ENCODE measurements at regions not wholly inside any gene's neighbourhood (a gene's known extent, or its start where the extent isn't known, plus 50 kb on each side); places are given as distances from the start of the nearest gene placed in this dataset.

DNA sequence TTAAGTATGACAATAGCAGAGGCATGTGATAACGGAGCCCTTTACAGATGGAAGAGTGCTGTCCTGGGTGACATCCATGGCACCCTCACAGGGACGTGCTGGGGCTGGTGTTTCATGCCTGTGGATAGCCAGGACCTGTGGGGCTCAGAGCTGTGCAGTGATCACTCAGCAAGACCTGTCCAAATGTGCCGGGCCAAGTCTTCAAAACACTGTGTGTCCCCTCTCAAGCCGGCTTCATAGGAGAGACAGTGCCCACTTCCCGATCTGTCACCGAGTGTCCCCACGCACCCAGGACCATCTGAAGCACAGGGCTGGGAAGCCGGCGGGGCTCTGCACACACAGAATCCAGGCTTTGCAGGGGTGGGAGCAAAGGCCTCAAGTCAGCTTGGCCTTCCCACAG lies 217.2 kb upstream of the IGF1R start:
- TF ChIP-seq, protein P1, sequence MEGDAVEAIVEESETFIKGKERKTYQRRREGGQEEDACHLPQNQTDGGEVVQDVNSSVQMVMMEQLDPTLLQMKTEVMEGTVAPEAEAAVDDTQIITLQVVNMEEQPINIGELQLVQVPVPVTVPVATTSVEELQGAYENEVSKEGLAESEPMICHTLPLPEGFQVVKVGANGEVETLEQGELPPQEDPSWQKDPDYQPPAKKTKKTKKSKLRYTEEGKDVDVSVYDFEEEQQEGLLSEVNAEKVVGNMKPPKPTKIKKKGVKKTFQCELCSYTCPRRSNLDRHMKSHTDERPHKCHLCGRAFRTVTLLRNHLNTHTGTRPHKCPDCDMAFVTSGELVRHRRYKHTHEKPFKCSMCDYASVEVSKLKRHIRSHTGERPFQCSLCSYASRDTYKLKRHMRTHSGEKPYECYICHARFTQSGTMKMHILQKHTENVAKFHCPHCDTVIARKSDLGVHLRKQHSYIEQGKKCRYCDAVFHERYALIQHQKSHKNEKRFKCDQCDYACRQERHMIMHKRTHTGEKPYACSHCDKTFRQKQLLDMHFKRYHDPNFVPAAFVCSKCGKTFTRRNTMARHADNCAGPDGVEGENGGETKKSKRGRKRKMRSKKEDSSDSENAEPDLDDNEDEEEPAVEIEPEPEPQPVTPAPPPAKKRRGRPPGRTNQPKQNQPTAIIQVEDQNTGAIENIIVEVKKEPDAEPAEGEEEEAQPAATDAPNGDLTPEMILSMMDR (IDR thresholded peaks at IDR 0.05): no peak
- TF ChIP-seq EZH2 (IDR thresholded peaks at IDR 0.05; ENCODE audit: borderline replicate concordance, insufficient read depth, low read depth, low read length, poor library complexity, severe bottlenecking): no peak
